Ecto neural progenitor cell (in vitro differentiated cells): ENCODE measurements at regions not wholly inside any gene's neighbourhood (a gene's known extent, or its start where the extent isn't known, plus 50 kb on each side); places are given as distances from the start of the nearest gene placed in this dataset.
A peak's percentile ranks its signal among the peaks of the same experiment; 100 is the strongest.
"Not testable (repeated sequence)": the region's sequence is repeated elsewhere in the genome, so short reads cannot be mapped to it uniquely, and the experiment has no call there.

Experiments
- DNase-seq: peaks from one replicate; pipeline ENCODE4 v3.0.0-alpha.2; 2018; ENCODE audit warnings: low spot score

DNA sequence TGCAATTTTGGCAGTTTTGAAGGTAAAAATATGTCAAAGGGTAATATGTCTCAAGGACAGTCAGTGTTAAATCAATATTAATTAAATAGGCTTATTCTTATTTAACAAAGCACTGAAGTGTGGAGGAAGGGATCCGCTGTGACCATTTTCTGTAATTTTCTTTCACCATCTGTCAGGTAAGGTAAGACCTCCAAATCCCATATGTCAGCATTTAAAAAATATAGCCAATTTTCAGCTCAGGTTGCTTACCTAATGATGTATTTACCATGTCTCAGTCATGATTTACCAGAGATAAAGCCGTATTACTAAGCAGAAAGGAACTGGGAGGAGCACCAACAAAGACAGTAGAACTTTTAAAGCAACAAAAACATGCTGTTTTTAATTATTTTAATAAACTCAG lies 683.9 kb downstream of the CCSER2 start:
- DNase-seq: no peak

DNA sequence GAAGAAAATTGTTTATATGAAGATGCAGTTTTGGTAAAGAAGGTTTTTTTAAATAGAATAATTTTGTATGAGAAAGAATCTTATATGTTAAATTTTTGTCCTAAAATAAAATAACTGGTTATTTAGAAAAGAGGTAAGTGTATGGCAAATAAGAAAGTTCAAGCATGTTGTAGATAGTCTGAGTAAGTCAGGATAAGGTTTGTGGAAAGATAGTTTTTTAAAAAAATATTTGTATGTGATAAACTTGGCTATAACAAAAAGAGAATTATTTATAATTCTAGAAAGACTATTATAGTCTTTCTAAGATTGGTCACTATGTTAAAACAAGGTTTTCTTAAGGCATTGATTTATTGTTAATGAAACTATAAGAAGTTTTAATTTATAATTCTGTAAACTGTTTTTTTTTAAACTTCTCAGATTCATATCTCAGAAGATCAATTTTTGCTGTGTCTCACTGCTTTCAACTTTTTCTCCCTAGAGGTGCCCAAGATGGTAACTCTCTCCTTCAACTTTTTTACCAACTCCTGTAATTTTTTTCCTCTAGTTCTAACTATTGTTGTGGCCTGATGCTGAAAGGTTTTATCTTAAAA lies 698.6 kb downstream of the CCSER2 start:
- DNase-seq: no peak

DNA sequence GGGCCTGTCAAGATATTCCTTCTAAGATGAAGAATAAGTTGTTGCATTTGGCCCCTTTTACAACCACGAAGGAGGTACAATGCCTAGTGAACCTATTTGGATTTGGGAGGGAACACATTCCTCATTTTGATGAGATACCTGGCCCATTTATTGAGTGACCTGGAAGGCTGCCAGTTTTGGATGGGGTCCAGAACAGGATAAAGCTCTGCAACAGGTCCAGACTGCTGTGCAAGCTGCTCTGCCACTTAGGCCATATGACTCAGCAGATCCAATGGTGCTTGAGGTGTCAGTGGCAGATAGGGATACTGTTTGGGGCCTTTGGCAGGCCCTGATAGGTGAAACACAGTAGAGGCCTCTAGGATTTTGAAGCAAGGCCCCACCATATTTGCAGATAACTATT lies 704.6 kb downstream of the CCSER2 start:
- no peak for DNase-seq

DNA sequence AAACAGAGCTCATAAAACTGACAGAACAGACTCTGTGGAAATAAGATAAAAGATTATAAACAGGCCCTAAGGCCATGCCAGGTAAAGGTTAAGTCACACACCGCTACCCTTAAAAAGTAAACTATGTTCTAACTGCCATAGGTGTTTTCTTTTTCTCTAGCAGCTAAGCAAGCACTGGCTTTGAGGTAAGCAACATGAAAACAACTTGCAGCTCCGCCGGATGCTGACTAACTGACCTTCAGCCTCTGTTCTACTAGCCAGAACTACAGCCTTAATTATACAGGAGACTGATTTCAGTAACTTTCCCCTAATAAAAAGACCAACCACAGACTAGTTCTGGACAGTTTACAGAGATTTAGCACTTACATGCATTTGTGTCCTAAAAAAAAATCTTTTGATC lies 708.3 kb downstream of the CCSER2 start:
- DNase-seq: no peak

DNA sequence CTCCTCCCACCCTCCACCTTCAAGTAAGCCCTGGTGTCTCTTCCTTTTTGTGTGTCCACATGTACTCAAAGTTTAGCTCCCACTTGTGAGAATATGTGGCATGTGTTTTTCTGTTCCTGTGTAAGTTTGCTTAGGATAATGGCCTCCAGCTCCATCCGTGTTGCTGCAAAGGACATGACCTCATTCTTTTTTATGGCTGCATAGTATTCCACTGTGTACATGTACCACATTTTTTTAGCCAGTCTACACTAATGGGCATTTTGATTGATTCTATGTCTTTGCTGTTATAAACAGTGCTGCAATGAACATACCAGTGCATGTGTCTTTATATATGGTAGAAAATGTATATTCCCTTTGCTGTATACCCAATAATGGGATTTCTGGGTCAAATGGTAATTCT lies 710.9 kb downstream of the CCSER2 start:
- DNase-seq: no peak

DNA sequence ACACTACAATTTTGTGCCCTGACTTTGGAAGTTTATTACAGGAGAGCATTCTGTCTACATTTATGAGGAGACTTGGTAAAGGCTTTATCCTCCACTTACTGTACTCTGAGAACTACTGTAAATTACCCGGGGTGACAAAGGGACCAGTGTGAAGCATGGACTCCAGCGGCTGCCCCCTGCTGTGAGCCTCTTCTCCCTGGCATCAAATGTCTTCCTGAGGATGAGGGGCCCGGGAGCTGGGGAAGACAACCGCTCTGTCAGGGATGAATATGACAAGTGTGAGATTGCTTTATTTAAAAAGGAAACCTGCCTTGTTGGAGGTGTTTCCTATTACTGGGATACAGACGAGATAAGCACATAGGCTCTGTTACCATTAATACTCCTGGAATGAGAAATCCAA lies 714.8 kb downstream of the CCSER2 start:
- no peak for DNase-seq

DNA sequence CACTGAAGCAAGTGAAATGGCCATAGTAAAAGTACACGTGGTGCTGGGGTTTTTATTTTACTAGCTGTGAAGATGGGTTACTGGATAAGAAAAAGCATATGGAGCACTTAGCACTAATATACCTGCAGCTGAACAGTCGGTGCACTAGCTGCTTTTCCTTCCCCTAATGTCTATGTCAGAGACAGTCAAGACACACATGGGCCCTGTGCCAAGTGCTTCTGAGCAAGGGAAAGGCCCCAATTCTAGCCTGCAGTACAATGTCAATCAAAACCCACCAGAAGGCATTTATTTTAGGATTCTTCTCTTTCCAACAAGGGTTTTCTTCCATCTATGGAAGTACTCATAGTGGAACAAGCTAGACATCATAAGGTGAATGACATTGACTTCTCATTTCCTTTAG lies 716.7 kb downstream of the CCSER2 start:
- DNase-seq: no peak

DNA sequence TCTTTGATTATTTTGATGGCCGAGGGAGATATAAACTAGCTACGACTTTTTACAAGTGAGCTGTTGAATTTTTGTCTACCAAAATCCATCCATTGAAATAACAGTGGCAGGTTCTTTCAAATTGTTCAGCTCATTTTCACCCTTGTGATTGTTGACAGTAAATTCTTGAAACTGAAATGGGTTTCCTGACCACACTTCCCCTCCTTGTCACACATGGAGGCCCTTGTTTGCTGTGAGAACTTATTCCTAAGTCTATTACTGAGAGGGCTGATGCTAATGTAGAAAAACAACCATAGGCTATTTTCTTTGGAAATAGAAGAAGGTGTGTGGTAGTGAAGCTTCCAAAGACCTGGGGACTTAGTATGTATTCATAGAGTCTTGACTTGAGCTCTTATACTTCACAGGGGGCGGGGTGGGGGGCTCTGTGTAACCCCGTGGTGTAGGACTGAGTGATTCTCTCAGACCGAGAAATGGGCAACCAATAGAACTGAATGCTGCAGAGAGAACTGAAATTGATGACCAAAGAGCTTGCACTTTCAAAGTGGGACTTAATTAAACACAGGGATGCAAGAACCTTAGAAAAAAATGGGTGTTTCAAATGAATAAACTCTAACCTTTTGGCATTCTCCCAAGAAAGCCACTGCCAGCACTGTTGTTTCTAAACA lies 718.9 kb downstream of the CCSER2 start:
- no peak for DNase-seq

DNA sequence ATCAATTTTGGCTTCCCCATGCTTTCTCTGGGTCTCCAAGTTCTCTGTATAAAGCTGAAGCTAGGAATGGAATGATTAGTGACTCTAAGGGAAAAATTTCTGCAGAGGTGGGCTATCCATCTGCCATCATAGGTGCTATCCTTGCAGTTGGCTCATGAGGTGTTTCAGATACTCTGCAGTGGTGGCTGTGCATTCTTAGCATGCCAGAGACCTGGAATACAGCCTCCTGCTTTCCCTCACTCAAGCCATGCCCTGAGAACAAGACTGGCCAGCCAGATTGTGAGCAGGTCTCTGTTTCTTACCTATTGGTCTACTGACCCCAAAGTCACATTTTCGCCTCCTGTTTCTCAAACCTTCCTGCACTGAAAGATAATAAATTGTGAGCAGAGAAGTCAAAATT lies 719.6 kb downstream of the CCSER2 start:
- no peak for DNase-seq

DNA sequence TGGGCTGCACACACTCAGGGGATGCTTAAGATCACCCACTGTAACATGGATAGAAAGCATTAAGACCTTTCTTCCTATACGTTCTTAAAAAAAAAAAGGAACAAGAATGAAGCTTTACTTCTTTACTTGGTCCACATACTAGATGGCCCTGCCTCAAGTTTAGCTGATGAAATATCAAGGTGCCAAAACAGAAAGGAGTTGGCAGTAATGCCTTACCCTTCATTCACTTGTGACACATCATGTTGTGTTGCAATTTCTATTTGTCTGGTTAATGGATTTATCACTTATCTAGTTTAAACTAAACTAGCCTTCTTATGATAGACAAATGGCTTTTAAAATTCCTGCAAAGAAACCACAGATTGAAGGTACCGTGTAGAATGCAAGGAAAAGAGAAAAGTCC lies 720.3 kb downstream of the CCSER2 start:
- no peak for DNase-seq

DNA sequence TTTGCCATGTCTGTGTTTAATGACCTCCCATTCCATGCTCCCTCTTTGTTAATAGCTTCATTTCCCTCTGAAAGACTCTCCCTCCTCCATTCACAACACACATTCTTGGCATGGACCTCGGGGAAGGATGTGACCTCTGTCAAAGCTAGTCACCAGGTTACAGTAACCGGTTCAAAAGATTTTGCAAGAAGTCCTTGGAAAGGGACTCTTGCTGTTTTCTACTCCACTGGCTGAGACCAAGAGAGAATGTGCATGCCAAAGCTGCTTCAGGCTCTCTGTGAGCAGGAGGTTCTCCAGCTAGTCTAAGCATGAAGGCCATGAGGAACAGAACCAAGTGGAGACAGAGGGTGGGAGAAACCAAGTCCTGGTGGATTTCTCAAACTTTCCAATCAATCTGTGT lies 732.6 kb downstream of the CCSER2 start:
- no peak for DNase-seq

DNA sequence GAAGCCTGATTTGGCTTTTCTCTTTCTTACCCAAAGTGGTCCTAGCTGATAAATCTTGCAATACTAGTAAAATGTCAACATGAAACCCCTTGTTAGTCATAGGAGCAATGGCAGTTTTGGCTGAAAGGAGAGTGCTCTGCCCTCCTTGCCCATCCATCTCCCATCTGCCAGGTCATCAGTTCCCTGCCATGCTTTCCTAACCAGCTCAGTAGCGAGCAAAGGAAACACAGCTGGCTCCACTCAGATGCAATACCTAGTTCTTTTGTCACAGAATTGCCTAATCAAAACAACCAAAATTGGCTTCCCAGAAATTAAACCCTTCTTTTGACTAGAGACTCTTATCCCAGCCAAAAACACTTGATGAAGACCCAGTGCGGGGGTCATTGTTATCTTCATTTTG lies 733.0 kb downstream of the CCSER2 start:
- DNase-seq: no peak

DNA sequence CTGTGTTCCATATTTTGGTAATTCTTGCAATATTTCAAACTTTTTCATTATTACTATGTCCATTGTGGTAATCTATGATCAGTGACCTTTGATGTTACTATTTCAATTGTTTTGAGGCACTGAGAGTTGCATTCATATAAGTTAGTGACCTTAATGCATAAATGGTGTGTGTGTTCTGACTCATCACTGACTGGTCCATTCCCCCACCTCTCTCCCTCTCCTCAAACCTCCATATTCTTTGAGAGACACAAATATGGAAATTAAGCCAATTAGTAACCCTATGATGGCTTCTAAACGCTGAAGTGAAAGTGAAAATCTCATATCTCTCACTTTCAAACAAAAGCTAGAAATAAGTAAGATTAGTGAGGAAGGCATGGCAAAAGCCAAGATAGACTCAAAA lies 739.6 kb downstream of the CCSER2 start:
- DNase-seq: no peak

DNA sequence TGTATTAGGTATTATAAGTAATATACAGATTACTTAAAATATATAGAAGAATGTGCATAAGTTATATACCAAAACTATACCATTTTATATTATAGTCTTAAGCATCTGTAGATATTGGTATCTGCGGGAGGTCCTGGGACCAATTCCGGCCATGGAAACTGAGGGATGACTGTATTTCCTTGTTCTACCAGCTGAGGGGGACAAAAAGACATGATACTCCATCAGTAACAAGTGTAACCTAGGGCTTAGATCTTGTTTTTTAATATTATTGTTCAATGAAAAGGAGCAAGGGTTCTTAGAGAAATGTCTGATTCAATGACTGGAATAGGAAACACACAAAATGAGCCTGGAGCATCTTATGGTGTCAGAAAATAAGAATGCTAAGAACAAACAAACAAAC lies 752.5 kb downstream of the CCSER2 start:
- DNase-seq: no peak

DNA sequence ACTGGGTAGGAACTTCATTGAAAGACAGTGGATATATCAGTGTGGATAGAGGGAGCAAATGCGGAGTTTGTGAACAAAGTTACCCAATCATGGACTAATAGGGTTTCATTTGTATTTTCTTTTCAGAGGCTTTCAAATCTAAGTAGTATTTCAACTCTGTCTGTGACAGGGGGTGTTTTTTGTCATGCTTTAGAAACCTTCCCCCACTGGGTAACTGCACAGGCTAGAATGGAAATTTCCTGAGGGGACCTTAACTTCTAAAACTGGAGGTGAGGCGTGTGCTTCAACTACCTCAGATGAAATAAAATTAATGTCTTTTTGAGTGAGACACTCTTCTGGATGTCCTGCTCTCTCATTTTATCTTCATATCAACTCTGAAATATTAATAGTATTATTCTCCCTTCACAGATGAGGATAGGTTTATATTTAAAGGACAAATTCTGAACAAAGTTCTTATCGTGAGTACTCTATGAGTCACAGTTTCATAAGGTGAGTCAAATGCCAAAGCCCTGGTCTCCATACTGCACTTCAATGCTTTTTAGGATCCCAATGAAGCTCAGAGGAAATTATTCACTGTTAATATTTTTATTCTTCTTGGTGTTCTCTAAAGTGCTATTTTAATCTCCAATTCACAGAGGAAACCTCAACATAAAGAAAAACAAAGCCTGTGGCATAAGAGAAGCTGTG lies 770.6 kb downstream of the CCSER2 start:
- DNase-seq: no peak

DNA sequence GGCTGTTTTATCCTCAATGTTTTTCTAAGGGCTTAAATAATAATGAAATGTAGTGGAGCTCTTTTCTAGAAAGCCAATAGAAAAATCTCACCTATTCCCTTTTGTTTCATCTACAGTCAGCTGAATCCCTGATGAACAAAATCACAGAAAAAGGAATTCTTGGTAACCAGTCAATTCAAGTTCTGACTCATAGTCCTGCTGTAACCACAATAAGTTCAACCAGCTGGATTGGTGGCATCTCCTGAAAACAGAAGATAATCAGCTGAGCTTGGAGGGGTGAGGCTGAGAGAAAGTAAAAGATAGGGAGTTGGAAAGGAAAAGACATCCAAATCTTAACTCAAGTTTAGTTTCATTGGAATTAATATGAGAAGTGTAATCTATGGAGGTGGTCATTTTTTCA lies 772.1 kb downstream of the CCSER2 start:
- DNase-seq: no peak

DNA sequence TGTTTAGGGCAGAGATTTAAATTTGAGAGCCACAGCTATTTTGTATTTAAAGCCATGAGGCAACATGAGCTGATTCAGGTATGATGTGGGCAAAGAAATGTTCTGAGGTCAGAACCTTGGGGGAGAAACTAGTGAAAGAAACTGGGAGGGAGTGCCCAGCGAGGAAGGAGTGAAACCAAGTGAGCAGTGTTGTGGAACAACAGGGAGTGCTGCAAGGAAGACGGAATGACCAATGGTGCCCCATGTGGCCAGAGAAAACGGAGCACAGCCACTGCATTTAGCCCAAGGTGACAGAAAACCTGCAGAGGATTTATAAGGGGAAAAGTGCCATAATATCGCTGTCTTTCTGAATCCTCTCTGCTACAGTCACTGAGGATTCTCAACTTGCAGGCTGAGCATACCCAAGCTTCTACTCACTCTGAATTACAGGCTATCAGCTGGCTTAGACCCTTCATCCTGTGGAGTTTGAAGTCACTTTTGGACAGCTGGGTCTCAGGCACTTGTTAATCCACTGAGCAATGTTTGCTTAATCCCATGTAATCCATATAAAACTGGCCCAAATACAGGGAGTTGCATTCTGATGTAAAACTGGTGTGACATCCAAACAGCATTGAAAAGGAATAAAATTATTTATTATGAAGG lies 777.3 kb downstream of the CCSER2 start:
- DNase-seq: peak; percentile 54

DNA sequence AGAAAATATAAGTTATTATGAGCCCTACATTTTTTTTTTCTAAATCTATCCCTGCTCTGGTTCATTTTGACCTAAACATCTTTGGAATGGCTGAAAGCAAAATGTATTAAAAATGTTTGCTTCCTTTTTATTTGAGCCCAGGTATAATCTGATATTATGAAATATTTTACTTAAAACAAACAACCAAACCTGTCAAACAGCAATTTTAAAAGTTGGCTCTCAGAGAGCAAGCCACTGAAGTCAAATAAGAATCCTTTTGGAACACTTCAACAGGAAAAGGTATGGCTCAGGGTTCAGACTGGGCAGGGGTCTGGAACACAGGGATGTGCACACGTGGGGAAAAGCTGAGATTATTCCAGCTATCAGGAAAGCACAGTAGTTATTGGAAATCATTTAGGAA lies 782.9 kb downstream of the CCSER2 start:
- no peak for DNase-seq

DNA sequence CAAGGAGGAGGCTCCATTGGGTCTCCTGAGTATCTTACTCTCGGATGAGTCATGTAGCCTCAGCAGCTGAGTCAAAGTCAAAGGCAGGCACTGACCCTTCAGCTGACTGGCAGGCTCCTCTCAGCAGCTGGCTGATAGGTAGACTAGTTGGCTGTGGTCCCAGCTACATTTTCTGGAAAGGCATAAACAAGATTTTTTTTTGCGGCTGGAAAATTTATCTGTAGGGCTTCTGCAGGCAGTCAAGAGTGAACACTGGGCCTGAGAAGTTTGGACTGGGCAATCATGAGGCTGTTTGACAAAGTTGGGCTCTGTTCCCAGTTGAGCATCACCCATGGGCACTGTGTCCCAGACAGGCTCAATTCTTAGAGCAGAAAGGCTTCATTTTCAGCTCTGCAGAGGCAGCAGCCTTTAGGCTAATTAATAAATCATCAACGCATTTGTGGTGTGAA lies 796.2 kb downstream of the CCSER2 start:
- no peak for DNase-seq

DNA sequence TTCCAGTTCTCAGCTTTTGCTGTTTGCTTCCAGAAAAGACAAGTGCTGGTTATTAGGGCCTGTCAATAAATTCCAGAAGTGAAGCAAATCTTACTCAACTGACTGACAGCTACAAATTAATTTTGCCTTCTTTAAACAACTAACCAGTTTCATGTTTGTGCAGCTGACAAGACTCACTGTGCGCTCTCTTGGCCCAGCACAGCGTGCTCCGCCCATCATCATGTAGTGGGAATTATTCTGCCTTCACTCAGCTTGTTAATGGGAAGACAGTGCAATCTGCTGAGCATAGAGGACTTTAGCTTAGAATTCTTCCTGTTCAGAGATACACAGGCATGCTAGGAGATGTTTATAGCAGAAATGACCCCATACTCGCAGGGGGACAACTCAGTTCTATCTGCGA lies 808.9 kb downstream of the CCSER2 start:
- no peak for DNase-seq

DNA sequence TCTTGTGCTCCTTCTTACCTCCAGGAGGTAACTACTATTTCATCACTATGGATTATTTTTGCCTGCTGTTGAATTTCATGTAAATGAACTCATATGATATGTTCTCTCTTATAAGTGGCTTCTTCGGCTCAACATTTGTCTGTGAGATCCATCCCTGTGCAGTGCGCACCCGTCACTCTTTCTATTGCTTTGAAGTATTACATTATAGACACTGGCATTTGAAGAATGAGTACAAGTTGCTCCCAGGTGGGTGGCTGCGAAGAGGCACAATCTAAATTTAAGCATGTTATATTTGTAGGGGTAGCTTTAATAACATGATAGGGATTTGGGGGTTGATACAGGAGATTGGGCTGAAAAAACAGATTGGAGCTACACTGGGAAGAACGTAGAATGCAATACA lies 809.7 kb downstream of the CCSER2 start:
- DNase-seq: no peak

DNA sequence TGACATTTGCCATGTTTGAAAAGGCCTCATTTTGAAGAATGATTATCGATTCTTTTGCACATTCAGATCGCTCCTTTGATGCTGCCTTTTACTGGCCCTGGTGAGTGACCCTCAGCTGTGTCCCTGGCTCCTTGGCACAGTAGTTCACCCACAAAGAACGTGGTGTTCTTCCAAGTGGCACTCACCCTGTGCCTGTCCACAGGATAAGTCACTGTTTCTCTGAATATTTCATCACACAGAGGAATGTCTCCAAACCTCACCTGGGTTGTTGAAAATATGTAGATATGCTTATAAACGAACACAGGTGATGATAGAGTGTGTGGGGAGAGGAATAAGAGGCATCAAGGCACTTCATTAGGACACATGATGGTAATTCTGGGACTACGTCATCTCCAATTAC lies 810.7 kb downstream of the CCSER2 start:
- no peak for DNase-seq

DNA sequence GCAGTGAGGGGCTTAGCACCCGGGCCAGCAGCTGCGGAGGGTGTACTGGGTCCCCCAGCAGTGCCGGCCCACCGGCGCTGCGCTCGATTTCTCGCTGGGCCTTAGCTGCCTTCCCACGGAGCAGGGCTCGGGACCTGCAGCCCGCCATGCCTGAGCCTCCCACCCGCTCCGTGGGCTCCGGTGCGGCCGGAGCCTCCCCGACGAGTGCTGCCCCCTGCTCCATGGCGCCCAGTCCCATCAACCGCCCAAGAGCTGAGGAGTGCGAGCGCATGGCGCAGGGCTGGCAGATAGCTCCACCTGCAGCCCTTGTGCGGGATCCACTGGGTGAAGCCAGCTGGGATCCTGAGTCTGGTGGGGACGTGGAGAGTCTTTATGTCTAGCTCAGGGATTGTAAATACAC lies 813.1 kb downstream of the CCSER2 start:
- DNase-seq: not testable (repeated sequence)
